ENCODE measurements at regions not wholly inside any gene's neighbourhood (a gene's known extent, or its start where the extent isn't known, plus 50 kb on each side); places are given as distances from the start of the nearest gene placed in this dataset.
"Not testable (repeated sequence)": the region's sequence is repeated elsewhere in the genome, so short reads cannot be mapped to it uniquely, and the experiment has no call there.

DNA sequence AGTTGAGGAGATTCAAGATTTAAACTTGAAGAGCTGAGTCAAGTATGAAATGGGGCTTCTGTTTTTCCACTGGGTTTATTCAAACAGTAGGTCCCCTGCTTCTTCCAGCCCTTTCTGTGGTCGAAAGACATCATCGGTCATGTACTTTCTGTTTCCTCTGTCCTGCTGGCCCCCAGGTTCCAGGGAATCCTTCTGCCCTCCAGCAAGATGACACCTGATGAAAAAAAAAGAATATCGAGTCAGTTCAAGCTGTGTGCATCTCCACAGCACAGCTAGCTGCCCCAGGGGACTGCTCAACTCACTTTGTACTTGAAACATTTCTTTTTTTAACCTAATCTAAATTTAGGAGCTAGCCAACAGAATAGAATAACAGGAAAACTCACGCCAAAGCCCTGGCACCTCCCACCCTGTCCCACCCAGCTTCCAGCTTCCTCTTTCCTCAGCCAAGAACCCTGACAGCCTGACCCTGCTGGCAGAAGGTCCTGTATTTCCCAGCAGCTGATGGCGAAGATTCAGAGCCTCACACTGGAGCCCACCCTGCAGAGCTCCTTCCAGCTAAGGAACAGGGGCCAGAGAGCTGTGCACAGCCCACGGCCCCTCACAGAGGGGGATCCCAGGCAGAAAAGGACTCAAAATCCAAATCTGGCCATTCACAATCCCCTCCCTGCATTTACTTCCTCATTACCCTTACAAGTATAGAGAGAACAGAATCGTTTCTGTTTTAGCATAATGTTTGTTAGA, 176.5 kb downstream of the PSMG1 start:
- no peak overlapping the region for H3K4me3 ChIP-seq (ENCODE audit: low read length in 3 of 3)
- H3K36me3 ChIP-seq (ENCODE audit: control insufficient read depth in 3 of 3, insufficient read depth in 3 of 3, low read length in 3 of 3): no peaks in the 10 kb centered on the region
- peak overlapping the region in 1 of 3 donors; percentile 27 for H3K9ac ChIP-seq (ENCODE audit: low read depth in 1 of 3, low read length in 3 of 3)
- no peaks in the 10 kb centered on the region for H3K27me3 ChIP-seq (ENCODE audit: control insufficient read depth in 3 of 3, insufficient read depth in 3 of 3, low read length in 3 of 3)
- no peaks in the 10 kb centered on the region for H3K9me3 ChIP-seq (ENCODE audit: control insufficient read depth in 3 of 3, low read length in 3 of 3)
- H3K27ac ChIP-seq (ENCODE audit: low read depth, low read length): peak overlapping the region; percentile 82
- peaks cover 20 to 43% (median 30%) of the 10 kb centered on the region in 3 donors for H3K4me1 ChIP-seq (ENCODE audit: control insufficient read depth in 3 of 3, insufficient read depth in 3 of 3, low read length in 3 of 3)

- Histone ChIP-seq H3K27me3 (ENCODE audit: control insufficient read depth in 3 of 3, insufficient read depth in 3 of 3, low read length in 3 of 3) (no peaks in the 10 kb centered on the region), H3K9me3 (ENCODE audit: control insufficient read depth in 3 of 3, low read length in 3 of 3) (no peaks in the 10 kb centered on the region), H3K27ac (ENCODE audit: low read depth, low read length) (peak overlapping the region; percentile 82), H3K4me1 (ENCODE audit: control insufficient read depth in 3 of 3, insufficient read depth in 3 of 3, low read length in 3 of 3) (peaks cover 26 to 44% (median 30%) of the 10 kb centered on the region in 3 donors), H3K9ac (ENCODE audit: low read depth in 1 of 3, low read length in 3 of 3) (no peak overlapping the region), H3K4me3 (ENCODE audit: low read length in 3 of 3) (no peak overlapping the region), H3K36me3 (ENCODE audit: control insufficient read depth in 3 of 3, insufficient read depth in 3 of 3, low read length in 3 of 3) (no peaks in the 10 kb centered on the region)
These were observed 177.8 kb downstream of the PSMG1 start for GRCh38 chr21:39005502-39005787.

DNA sequence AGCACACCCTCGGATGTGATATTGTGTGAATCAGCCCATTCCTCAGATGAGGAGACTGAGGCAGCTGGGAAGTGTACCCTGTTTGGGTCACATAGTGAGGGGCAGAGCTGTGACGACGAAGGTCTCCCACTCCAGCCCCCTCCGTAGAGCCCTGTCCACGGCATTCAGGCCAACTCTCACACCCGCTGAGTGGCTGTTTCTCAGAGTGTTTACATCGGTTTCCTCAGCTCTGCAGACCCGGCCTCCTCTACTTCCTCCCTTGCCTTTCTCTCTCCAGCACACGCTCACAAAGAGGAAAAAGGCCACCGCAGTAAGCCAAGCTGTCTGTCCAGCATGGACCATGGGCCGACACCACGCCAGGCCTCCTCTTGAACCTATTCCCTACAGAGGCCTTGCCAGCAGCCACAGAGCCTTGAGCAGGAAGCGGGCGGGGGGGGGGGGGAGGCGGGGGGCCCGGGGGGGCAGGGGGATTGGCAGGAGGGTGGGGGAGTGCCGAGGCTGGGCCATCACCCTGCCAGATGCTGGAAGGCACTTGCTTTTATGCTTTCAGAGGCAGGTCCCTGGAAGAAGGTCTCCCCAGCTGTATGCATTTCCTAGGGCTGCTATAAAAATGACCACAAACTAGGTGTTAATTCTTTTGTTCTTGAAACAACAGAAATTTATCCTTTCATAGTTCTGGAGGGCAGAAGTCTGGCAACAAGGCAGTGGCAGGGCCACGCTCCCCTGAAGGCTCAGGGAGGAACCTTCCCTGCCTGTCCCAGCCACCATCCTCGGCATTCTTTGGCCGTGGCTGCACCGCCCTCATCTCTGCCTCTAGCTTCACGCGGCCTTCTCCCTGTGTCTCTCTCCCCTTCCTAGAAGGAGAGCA, 178.4 kb downstream of the PSMG1 start:
- Histone ChIP-seq H3K27me3 (ENCODE audit: control insufficient read depth in 3 of 3, insufficient read depth in 3 of 3, low read length in 3 of 3) (no peaks in the 10 kb centered on the region), H3K9me3 (ENCODE audit: control insufficient read depth in 3 of 3, low read length in 3 of 3) (no peaks in the 10 kb centered on the region), H3K27ac (ENCODE audit: low read depth, low read length) (peak overlapping the region; percentile 82), H3K9ac (ENCODE audit: low read depth in 1 of 3, low read length in 3 of 3) (peak overlapping the region in 2 of 3 donors; percentile 21 to 25), H3K4me1 (ENCODE audit: control insufficient read depth in 3 of 3, insufficient read depth in 3 of 3, low read length in 3 of 3) (peaks cover 26 to 41% (median 28%) of the 10 kb centered on the region in 3 donors), H3K4me3 (ENCODE audit: low read length in 3 of 3) (peak overlapping the region in 2 of 3 donors; percentile 4 to 23), H3K36me3 (ENCODE audit: control insufficient read depth in 3 of 3, insufficient read depth in 3 of 3, low read length in 3 of 3) (no peaks in the 10 kb centered on the region)

GRCh38 chr21:39003982-39004633, 179.1 kb downstream of the PSMG1 start:
- Histone ChIP-seq H3K27me3 (ENCODE audit: control insufficient read depth in 3 of 3, insufficient read depth in 3 of 3, low read length in 3 of 3) (no peaks in the 10 kb centered on the region), H3K4me1 (ENCODE audit: control insufficient read depth in 3 of 3, insufficient read depth in 3 of 3, low read length in 3 of 3) (peaks cover 28 to 38% (median 29%) of the 10 kb centered on the region in 3 donors), H3K27ac (ENCODE audit: low read depth, low read length) (peak overlapping the region; percentile 82), H3K4me3 (ENCODE audit: low read length in 3 of 3) (peak overlapping the region in 1 of 3 donors; percentile 4), H3K36me3 (ENCODE audit: control insufficient read depth in 3 of 3, insufficient read depth in 3 of 3, low read length in 3 of 3) (no peaks in the 10 kb centered on the region), H3K9ac (ENCODE audit: low read depth in 1 of 3, low read length in 3 of 3) (peak overlapping the region in 1 of 3 donors; percentile 21), H3K9me3 (ENCODE audit: control insufficient read depth in 3 of 3, low read length in 3 of 3) (no peaks in the 10 kb centered on the region)

DNA sequence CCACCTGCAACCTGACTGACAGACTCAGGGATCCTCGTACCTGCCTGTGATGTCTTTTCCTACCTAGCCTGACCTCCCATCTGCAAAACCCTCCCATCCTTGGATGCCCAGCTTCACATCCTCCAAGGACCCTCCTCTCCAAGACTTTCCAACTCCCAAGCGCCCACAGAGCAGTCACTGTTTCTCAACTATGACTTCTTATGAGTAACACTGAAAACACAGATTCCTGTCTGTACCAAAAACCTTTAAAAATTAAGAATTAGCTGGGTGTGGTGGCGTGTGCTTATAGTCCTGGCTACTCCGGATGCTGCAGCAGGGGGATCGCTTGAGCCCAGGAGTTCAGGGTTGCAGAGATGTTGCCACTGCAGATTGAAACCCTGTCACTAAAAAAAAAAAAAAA, 181.9 kb downstream of the PSMG1 start:
- Histone ChIP-seq H3K9ac (ENCODE audit: low read depth in 1 of 3, low read length in 3 of 3) (no peak overlapping the region), H3K4me1 (ENCODE audit: control insufficient read depth in 3 of 3, insufficient read depth in 3 of 3, low read length in 3 of 3) (peaks cover 21 to 40% (median 27%) of the 10 kb centered on the region in 3 donors), H3K4me3 (ENCODE audit: low read length in 3 of 3) (no peak overlapping the region), H3K27ac (ENCODE audit: low read depth, low read length) (peak overlapping the region; percentile 59), H3K27me3 (ENCODE audit: control insufficient read depth in 3 of 3, insufficient read depth in 3 of 3, low read length in 3 of 3) (no peaks in the 10 kb centered on the region), H3K9me3 (ENCODE audit: control insufficient read depth in 3 of 3, low read length in 3 of 3) (no peaks in the 10 kb centered on the region), H3K36me3 (ENCODE audit: control insufficient read depth in 3 of 3, insufficient read depth in 3 of 3, low read length in 3 of 3) (no peaks in the 10 kb centered on the region)

DNA sequence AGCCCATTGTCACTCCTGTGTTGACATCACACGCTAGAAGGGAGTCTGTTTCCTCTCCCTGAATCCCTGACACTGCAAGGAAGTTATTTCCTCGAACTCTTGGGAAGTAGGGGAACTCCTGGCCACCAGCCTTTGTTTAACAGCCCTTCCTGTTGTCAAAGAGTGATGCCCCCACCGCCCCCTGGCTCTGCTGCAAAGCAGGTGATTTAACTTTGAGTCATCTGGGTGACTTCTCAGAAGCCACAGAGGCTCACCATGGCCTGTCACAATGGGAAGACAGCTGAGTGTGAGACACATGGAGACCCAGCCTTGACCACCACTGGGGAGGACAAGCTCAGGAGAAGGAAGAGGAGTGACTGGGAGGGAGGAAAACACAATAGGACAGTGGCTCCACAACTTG, 182.8 kb downstream of the PSMG1 start:
- no peak overlapping the region for H3K4me3 ChIP-seq (ENCODE audit: low read length in 3 of 3)
- H3K9me3 ChIP-seq (ENCODE audit: control insufficient read depth in 3 of 3, low read length in 3 of 3): no peaks in the 10 kb centered on the region
- no peak overlapping the region for H3K9ac ChIP-seq (ENCODE audit: low read depth in 1 of 3, low read length in 3 of 3)
- no peaks in the 10 kb centered on the region for H3K36me3 ChIP-seq (ENCODE audit: control insufficient read depth in 3 of 3, insufficient read depth in 3 of 3, low read length in 3 of 3)
- no peaks in the 10 kb centered on the region for H3K27me3 ChIP-seq (ENCODE audit: control insufficient read depth in 3 of 3, insufficient read depth in 3 of 3, low read length in 3 of 3)
- peak overlapping the region; percentile 59 for H3K27ac ChIP-seq (ENCODE audit: low read depth, low read length)
- peaks cover 18 to 43% (median 21%) of the 10 kb centered on the region in 3 donors for H3K4me1 ChIP-seq (ENCODE audit: control insufficient read depth in 3 of 3, insufficient read depth in 3 of 3, low read length in 3 of 3)

DNA sequence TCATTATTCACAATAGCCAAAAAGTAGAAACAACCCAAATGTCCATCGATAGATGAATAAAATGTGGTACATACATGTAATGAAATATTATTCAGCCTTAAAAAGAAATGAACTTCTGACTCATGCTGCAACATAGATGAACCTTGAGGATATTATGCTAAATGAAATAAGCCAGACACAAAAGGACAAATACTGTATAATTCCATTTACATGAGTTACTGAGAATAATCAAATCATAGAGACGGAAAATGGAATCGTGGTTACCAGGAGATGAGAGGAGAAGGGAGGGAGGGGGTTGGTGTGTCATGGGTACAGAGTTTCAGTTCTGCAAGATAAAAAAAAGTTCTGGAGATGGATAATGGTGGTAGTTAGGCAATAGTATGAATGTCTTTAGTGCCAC, 184.1 kb downstream of the PSMG1 start:
- Histone ChIP-seq H3K36me3 (ENCODE audit: control insufficient read depth in 3 of 3, insufficient read depth in 3 of 3, low read length in 3 of 3) (no peaks in the 10 kb centered on the region), H3K27me3 (ENCODE audit: control insufficient read depth in 3 of 3, insufficient read depth in 3 of 3, low read length in 3 of 3) (no peaks in the 10 kb centered on the region), H3K27ac (ENCODE audit: low read depth, low read length) (no peak overlapping the region), H3K9me3 (ENCODE audit: control insufficient read depth in 3 of 3, low read length in 3 of 3) (no peaks in the 10 kb centered on the region), H3K9ac (ENCODE audit: low read depth in 1 of 3, low read length in 3 of 3) (no peak overlapping the region), H3K4me3 (ENCODE audit: low read length in 3 of 3) (no peak overlapping the region), H3K4me1 (ENCODE audit: control insufficient read depth in 3 of 3, insufficient read depth in 3 of 3, low read length in 3 of 3) (peaks cover 11 to 42% (median 16%) of the 10 kb centered on the region in 3 donors)

DNA sequence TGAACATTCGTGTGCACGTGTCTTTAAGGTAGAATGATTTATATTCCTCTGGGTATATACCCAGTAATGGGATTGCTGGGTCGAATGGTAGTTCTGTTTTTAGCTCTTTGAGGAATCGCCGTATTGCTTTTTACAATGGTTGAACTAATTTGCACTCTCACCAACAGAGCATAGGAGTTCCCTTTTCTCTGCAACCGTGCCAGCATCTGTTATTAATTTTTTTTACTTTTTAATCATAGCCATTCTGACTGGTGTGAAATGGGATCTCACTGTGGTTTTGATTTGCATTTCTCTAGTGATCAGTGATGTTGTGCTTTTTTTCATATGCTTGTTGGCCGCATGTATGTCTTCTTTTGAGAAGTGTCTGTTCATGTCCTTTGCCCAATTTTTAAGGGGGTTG, 185.0 kb downstream of the PSMG1 start:
- not testable (repeated sequence) for H3K4me3 ChIP-seq (ENCODE audit: low read length in 3 of 3); H3K27ac ChIP-seq (ENCODE audit: low read depth, low read length); H3K36me3 ChIP-seq (ENCODE audit: control insufficient read depth in 3 of 3, insufficient read depth in 3 of 3, low read length in 3 of 3); H3K27me3 ChIP-seq (ENCODE audit: control insufficient read depth in 3 of 3, insufficient read depth in 3 of 3, low read length in 3 of 3); H3K9ac ChIP-seq (ENCODE audit: low read depth in 1 of 3, low read length in 3 of 3); H3K9me3 ChIP-seq (ENCODE audit: control insufficient read depth in 3 of 3, low read length in 3 of 3)
- H3K4me1 ChIP-seq (ENCODE audit: control insufficient read depth in 3 of 3, insufficient read depth in 3 of 3, low read length in 3 of 3): peaks cover 14 to 46% (median 23%) of the 10 kb centered on the region in 3 donors

- H3K27me3 ChIP-seq (ENCODE audit: control insufficient read depth in 3 of 3, insufficient read depth in 3 of 3, low read length in 3 of 3); H3K27ac ChIP-seq (ENCODE audit: low read depth, low read length); H3K9ac ChIP-seq (ENCODE audit: low read depth in 1 of 3, low read length in 3 of 3); H3K9me3 ChIP-seq (ENCODE audit: control insufficient read depth in 3 of 3, low read length in 3 of 3); H3K36me3 ChIP-seq (ENCODE audit: control insufficient read depth in 3 of 3, insufficient read depth in 3 of 3, low read length in 3 of 3); H3K4me3 ChIP-seq (ENCODE audit: low read length in 3 of 3): not testable (repeated sequence)
- H3K4me1 ChIP-seq (ENCODE audit: control insufficient read depth in 3 of 3, insufficient read depth in 3 of 3, low read length in 3 of 3): peaks cover 16 to 47% (median 26%) of the 10 kb centered on the region in 3 donors
These were observed 185.4 kb downstream of the PSMG1 start for GRCh38 chr21:38997843-38998175.
